Choroid plexus epithelial cell (primary cell): ENCODE measurements at regions not wholly inside any gene's neighbourhood (a gene's known extent, or its start where the extent isn't known, plus 50 kb on each side); places are given as distances from the start of the nearest gene placed in this dataset.

Source experiments
- DNase-seq: peaks from one replicate; pipeline ENCODE4 v3.0.0-alpha.2; 2010; ENCODE audit warnings: low read depth
- H3K4me3 ChIP-seq: 2 replicates; pipeline ENCODE4 v1.5.1; 2011; ENCODE audit warnings: low read depth, mild to moderate bottlenecking, control low read depth, low read length, moderate library complexity
- CTCF ChIP-seq: conservative IDR thresholded peaks from 2 replicates; pipeline ENCODE4 v1.5.1; 2011; ENCODE audit warnings: low read depth, mild to moderate bottlenecking, control low read depth, inconsistent platforms, low read length, moderate library complexity

DNA sequence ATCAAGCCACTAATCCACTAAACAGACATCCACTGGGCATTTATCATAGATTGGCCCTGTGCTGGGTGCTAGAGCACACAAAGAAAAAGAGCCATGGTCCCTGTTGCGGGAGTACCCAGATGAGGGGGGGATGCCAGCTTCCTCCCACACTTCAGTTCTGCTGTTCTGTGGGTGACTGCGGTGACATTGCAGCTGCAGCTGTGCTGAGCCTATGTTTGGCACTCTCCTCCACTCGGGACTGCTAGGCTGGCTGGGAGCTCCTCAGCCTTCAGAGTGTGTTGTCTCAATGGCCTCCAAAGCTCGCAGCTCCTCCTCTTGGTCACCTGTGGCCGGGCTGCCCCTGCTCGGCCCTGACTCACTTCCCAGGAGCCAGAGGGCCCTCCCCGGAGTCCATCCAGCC lies 173.2 kb downstream of the CLCN4 start:
- H3K4me3 ChIP-seq = no peak overlapping the region
- no peak for DNase-seq
- TF ChIP-seq CTCF = no peak

DNA sequence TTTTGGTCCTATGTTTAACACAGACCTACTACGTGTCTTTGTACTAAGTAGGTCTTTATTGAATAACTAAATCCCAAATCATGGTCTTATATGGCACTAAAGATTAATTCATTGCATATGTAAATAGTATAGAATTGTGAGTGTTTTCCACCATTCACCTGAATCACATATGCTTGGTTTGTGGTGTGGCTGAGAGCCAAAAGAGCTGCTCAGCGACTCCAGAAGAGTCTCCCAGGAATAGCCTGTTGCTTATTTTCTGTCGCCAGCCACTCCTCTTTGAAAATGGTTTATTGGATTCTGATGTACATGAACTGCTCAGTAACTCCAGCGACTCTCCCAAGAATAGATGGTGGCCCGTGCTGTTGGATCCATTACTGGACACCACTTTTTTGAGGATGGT lies 184.5 kb downstream of the CLCN4 start:
- no peak for DNase-seq
- no peak for TF ChIP-seq CTCF
- no peak overlapping the region for H3K4me3 ChIP-seq

DNA sequence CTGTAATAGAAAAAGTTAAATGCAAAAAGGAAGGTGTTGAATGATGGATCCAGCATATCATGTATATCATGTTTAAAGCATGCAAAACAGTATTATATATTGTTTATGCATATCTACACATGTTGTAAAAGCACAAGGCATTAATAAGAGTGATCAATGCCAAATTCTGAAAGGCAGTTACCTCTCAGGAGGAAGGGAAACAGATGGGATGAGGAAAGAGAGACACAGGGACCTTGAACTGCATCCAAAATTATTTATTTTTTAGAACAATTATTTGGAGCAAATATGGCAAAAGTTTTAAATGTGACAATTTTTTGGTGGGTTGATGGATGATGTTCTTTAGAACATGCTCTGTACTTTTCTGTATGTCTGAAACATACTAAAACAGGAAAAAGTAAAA lies 193.4 kb downstream of the CLCN4 start:
- no peak for TF ChIP-seq CTCF
- no peak for DNase-seq
- H3K4me3 ChIP-seq = no peak overlapping the region

GRCh38 chrX:10350981-10351380 lies 194.2 kb downstream of the CLCN4 start:
- no peak overlapping the region for H3K4me3 ChIP-seq
- DNase-seq = no peak
- TF ChIP-seq CTCF = no peak

DNA sequence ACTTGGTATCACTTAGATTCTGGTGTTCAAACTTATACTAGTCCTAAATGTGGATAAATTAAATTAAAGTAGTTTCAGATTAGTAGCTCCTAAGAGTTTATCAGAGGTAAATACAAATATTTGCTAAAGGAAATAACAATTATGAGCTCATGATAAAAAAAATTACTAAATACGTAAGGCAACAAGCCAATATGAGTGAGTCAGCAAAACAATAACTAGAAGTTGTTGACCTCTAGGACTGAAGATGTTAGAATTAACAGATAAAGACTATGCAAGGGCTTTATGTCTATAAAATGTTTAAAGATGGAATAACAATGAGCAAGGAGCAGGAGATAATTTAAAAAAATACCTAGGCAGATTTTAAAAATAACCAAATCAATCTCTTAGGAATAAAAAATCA lies 195.8 kb downstream of the CLCN4 start:
- TF ChIP-seq CTCF = no peak
- DNase-seq = no peak
- H3K4me3 ChIP-seq = no peak overlapping the region

GRCh38 chrX:10356979-10357378 lies 200.2 kb downstream of the CLCN4 start:
- no peak for DNase-seq

GRCh38 chrX:10358958-10359357 lies 202.2 kb downstream of the CLCN4 start:
- TF ChIP-seq CTCF = no peak
- DNase-seq = no peak
- H3K4me3 ChIP-seq = no peak overlapping the region

More at GRCh38 chrX:10356979-10357378, 200.2 kb downstream of the CLCN4 start:
- no peak for TF ChIP-seq CTCF
- H3K4me3 ChIP-seq = no peak overlapping the region
